WTC11 (cell line): ENCODE measurements at regions not wholly inside any gene's neighbourhood (a gene's known extent, or its start where the extent isn't known, plus 50 kb on each side); places are given as distances from the start of the nearest gene placed in this dataset.

ENCODE experiments used
- ATF2 ChIP-seq: sonication (generic); formaldehyde crosslinking; IDR thresholded peaks from 2 replicates; pipeline ENCODE4 v1.8.1; 2022; ENCODE audit warnings: low read depth, missing genetic modification reagents, borderline replicate concordance
- ELF4 ChIP-seq: sonication (generic); formaldehyde crosslinking; IDR thresholded peaks from 2 replicates; pipeline ENCODE4 v1.8.1; 2022; ENCODE audit warnings: low read depth, mild to moderate bottlenecking, moderate library complexity, missing genetic modification reagents
- NR1H2 ChIP-seq: sonication (generic); formaldehyde crosslinking; IDR thresholded peaks from 2 replicates; pipeline ENCODE4 v1.9.0; 2021; ENCODE audit warnings: mild to moderate bottlenecking, moderate library complexity, missing genetic modification reagents
- USF2 ChIP-seq: sonication (generic); formaldehyde crosslinking; IDR thresholded peaks from 2 replicates; pipeline ENCODE4 v1.8.1; 2023; ENCODE audit warnings: mild to moderate bottlenecking, missing genetic modification reagents, moderate library complexity
- ZBTB43 ChIP-seq: sonication (generic); formaldehyde crosslinking; IDR thresholded peaks from 2 replicates; pipeline ENCODE4 v1.8.1; 2023; ENCODE audit warnings: mild to moderate bottlenecking, missing genetic modification reagents
- ZNF219 ChIP-seq: sonication (generic); formaldehyde crosslinking; IDR thresholded peaks from 2 replicates; pipeline ENCODE4 v1.8.0; 2023; ENCODE audit warnings: missing genetic modification reagents, mild to moderate bottlenecking, borderline replicate concordance
- ZNF317 ChIP-seq: sonication (generic); formaldehyde crosslinking; IDR thresholded peaks from 2 replicates; pipeline ENCODE4 v1.8.1; 2023; ENCODE audit warnings: low read depth, mild to moderate bottlenecking, moderate library complexity, missing genetic modification reagents, borderline replicate concordance
- TF ChIP-seq, protein P1 (sequence below): fragments of 200-600 bp; IDR thresholded peaks from 2 replicates; pipeline ENCODE4 v1.8.0; 2022; ENCODE audit warnings: antibody characterized with exemption
- TF ChIP-seq, protein P2 (sequence below): sonication (generic); formaldehyde crosslinking; IDR thresholded peaks from 2 replicates; pipeline ENCODE4 v1.8.0; 2022; ENCODE audit warnings: mild to moderate bottlenecking, missing genetic modification reagents

DNA sequence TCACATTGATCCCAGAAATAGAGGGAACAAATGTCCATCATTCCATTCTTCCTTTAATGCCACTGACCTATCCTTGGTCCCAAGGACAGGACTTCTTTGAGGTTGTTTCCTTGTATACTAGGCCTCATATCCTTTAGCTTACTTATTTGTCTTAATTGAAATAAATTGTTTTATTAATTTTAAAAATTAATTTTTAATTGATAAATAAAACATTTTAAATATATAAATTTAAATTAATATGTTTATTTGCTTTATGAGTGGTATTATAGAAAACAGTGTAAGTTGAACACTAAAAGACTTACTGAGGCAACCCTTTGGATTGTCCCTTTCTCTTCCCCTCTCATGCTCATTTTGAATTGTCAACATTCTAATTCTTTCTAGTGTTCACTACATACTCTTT lies 556.9 kb upstream of the NUDT12 start:
- TF ChIP-seq, protein P1, sequence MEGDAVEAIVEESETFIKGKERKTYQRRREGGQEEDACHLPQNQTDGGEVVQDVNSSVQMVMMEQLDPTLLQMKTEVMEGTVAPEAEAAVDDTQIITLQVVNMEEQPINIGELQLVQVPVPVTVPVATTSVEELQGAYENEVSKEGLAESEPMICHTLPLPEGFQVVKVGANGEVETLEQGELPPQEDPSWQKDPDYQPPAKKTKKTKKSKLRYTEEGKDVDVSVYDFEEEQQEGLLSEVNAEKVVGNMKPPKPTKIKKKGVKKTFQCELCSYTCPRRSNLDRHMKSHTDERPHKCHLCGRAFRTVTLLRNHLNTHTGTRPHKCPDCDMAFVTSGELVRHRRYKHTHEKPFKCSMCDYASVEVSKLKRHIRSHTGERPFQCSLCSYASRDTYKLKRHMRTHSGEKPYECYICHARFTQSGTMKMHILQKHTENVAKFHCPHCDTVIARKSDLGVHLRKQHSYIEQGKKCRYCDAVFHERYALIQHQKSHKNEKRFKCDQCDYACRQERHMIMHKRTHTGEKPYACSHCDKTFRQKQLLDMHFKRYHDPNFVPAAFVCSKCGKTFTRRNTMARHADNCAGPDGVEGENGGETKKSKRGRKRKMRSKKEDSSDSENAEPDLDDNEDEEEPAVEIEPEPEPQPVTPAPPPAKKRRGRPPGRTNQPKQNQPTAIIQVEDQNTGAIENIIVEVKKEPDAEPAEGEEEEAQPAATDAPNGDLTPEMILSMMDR, result no peak
- TF ChIP-seq ATF2, result no peak
- TF ChIP-seq ZBTB43 (CRISPR knock-in tag), result no peak
- no peak for TF ChIP-seq USF2 (CRISPR knock-in tag)
- TF ChIP-seq ELF4 (CRISPR knock-in tag), result no peak
- no peak for TF ChIP-seq ZNF317 (CRISPR knock-in tag)
- no peak for TF ChIP-seq ZNF219 (CRISPR knock-in tag)
- TF ChIP-seq, protein P2, sequence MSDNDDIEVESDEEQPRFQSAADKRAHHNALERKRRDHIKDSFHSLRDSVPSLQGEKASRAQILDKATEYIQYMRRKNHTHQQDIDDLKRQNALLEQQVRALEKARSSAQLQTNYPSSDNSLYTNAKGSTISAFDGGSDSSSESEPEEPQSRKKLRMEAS (CRISPR knock-in tag), result no peak
- TF ChIP-seq NR1H2 (CRISPR knock-in tag), result no peak
